PC-3 (cell line): ENCODE measurements at regions not wholly inside any gene's neighbourhood (a gene's known extent, or its start where the extent isn't known, plus 50 kb on each side); places are given as distances from the start of the nearest gene placed in this dataset.
"Not testable (repeated sequence)": the region's sequence is repeated elsewhere in the genome, so short reads cannot be mapped to it uniquely, and the experiment has no call there.

Experiments used
- ATAC-seq: fragments of 200-7000 bp; cut with Tn5 transposase; 2 replicates; pipeline ENCODE4 v1.9.1; 2020; ENCODE audit warnings: mild to moderate bottlenecking, moderate library complexity
- BruUV-seq: library from RNA; stranded (reverse); fragments of 400-500 nt; replicated peaks from 2 replicates; lab custom pipeline; 2021; lab: Mats Ljungman, UMichigan
- CTCF ChIA-PET: fragments of 300-600 bp; sonication (Branson Sonifier 250); formaldehyde crosslinking; loops from one replicate; lab custom pipeline; 2022; ENCODE audit warnings: antibody characterized with exemption; lab: Charles Lee
- POLR2A ChIA-PET: fragments of 300-600 bp; sonication (Branson Sonifier 250); formaldehyde crosslinking; loops from one replicate; lab custom pipeline; 2022; ENCODE audit warnings: antibody characterized with exemption; ENCODE audit not compliant: unreplicated experiment; lab: Charles Lee
- DNase-seq: peaks from one replicate; pipeline ENCODE4 v3.0.0-alpha.2; 2015
- H2AFZ ChIP-seq: fragments of 300-600 bp; sonication (generic); 2 replicates; pipeline ENCODE4 v1.6.0; 2016; ENCODE audit warnings: antibody characterized with exemption, low read length
- H3F3A ChIP-seq: fragments of 300-600 bp; sonication (generic); one replicate; pipeline ENCODE4 v1.6.0; 2017; ENCODE audit warnings: antibody characterized with exemption, low read length, control low read depth, mild to moderate bottlenecking; ENCODE audit not compliant: unreplicated experiment
- H3K27ac ChIP-seq: fragments of 300-600 bp; sonication (generic); 2 replicates; pipeline ENCODE4 v1.5.1; 2016; ENCODE audit warnings: mild to moderate bottlenecking, low read length
- H3K27me3 ChIP-seq: fragments of 300-600 bp; sonication (generic); 2 replicates; pipeline ENCODE4 v1.6.1; 2016; ENCODE audit warnings: low read length, mixed read lengths
- H3K36me3 ChIP-seq: fragments of 300-600 bp; sonication (generic); 2 replicates; pipeline ENCODE4 v1.6.1; 2016; ENCODE audit warnings: low read depth, mixed run types, low read length, mixed read lengths
- H3K4me1 ChIP-seq: fragments of 300-600 bp; sonication (generic); 2 replicates; pipeline ENCODE4 v1.5.1; 2016; ENCODE audit warnings: low read length; ENCODE audit not compliant: insufficient read depth
- H3K4me2 ChIP-seq: fragments of 300-600 bp; sonication (generic); 2 replicates; pipeline ENCODE4 v1.6.0; 2016; ENCODE audit warnings: low read length
- H3K4me3 ChIP-seq: fragments of 300-600 bp; sonication (generic); 2 replicates; pipeline ENCODE4 v1.5.1; 2016; ENCODE audit warnings: mild to moderate bottlenecking, low read length, mixed read lengths
- H3K79me2 ChIP-seq: fragments of 300-600 bp; sonication (generic); 2 replicates; pipeline ENCODE4 v1.6.1; 2017; ENCODE audit warnings: low read length, mixed read lengths
- H3K9ac ChIP-seq: fragments of 300-600 bp; sonication (generic); 2 replicates; pipeline ENCODE4 v1.6.0; 2016; ENCODE audit warnings: mild to moderate bottlenecking, low read length
- H3K9me2 ChIP-seq: fragments of 300-600 bp; sonication (generic); replicated peaks from 2 replicates; pipeline ENCODE4 v1.6.1; 2016; ENCODE audit warnings: mixed run types, low read length, mixed read lengths
- H3K9me3 ChIP-seq: fragments of 300-600 bp; sonication (generic); 2 replicates; pipeline ENCODE4 v1.6.1; 2016; ENCODE audit warnings: low read length, mixed read lengths
- H4K20me1 ChIP-seq: fragments of 300-600 bp; sonication (generic); 2 replicates; pipeline ENCODE4 v1.6.1; 2016; ENCODE audit warnings: low read length, mixed read lengths
- EZH2 ChIP-seq: fragments of 300-600 bp; sonication (generic); IDR thresholded peaks from one replicate; pipeline ENCODE4 v1.6.1; 2017; ENCODE audit warnings: antibody characterized with exemption, mild to moderate bottlenecking, low read length; ENCODE audit not compliant: unreplicated experiment
- EZH2phosphoT487 ChIP-seq: fragments of 300-600 bp; sonication (generic); IDR thresholded peaks from 2 replicates; pipeline ENCODE4 v1.6.1; 2018; ENCODE audit warnings: mild to moderate bottlenecking, antibody characterized with exemption, low read length, borderline replicate concordance
- intact Hi-C: fragments of 100-400 bp; cut with micrococcal nuclease; formaldehyde crosslinking; loops from 2 replicates; pipeline ENCODE4 v1.9.0; 2023
- TF ChIP-seq, protein P1 (sequence below): fragments of 300-600 bp; sonication (generic); conservative IDR thresholded peaks from 2 replicates; pipeline ENCODE4 v1.5.1; 2017; ENCODE audit warnings: antibody characterized with exemption, low read depth, mild to moderate bottlenecking, low read length

DNA sequence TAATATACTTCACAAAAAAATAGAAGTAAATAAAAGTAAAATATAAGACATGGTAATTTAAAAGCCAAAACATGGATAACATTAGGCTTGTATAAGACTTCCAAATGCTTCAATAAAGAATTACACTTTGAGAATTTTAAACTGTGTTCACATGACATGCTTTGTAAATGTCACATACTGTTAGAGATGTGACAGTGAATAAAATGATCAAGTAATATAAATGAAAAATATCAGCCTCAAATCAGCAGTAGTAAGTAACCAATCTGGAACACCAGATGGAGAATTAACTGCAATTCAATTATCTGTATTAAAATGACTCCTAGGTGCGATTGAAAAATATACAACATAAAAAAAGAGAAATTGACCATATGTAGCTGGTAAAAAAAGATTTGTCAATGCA lies 1260.8 kb downstream of the BRINP3 start:
- Histone ChIP-seq H3K27me3 (no peaks in the 10 kb centered on the region), H3F3A (no peaks in the 10 kb centered on the region), H3K9me3 (no peaks in the 10 kb centered on the region), H3K27ac (no peak overlapping the region), H3K36me3 (no peaks in the 10 kb centered on the region), H2AFZ (no peak overlapping the region), H3K4me3 (no peak overlapping the region), H4K20me1 (no peaks in the 10 kb centered on the region), H3K4me2 (no peak overlapping the region), H3K9me2 (no peaks in the 10 kb centered on the region), H3K9ac (no peak overlapping the region), H3K79me2 (no peaks in the 10 kb centered on the region), H3K4me1 (no peaks in the 10 kb centered on the region)
- no TSS peak for BruUV-seq
- POLR2A ChIA-PET = no interaction called here
- intact Hi-C loops = no loop called here
- TF ChIP-seq EZH2 (no peak), EZH2phosphoT487 (no peak)
- TF ChIP-seq, protein P1, sequence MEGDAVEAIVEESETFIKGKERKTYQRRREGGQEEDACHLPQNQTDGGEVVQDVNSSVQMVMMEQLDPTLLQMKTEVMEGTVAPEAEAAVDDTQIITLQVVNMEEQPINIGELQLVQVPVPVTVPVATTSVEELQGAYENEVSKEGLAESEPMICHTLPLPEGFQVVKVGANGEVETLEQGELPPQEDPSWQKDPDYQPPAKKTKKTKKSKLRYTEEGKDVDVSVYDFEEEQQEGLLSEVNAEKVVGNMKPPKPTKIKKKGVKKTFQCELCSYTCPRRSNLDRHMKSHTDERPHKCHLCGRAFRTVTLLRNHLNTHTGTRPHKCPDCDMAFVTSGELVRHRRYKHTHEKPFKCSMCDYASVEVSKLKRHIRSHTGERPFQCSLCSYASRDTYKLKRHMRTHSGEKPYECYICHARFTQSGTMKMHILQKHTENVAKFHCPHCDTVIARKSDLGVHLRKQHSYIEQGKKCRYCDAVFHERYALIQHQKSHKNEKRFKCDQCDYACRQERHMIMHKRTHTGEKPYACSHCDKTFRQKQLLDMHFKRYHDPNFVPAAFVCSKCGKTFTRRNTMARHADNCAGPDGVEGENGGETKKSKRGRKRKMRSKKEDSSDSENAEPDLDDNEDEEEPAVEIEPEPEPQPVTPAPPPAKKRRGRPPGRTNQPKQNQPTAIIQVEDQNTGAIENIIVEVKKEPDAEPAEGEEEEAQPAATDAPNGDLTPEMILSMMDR = no peak
- ATAC-seq = no peak
- CTCF ChIA-PET = no interaction called here
- no peak for DNase-seq

DNA sequence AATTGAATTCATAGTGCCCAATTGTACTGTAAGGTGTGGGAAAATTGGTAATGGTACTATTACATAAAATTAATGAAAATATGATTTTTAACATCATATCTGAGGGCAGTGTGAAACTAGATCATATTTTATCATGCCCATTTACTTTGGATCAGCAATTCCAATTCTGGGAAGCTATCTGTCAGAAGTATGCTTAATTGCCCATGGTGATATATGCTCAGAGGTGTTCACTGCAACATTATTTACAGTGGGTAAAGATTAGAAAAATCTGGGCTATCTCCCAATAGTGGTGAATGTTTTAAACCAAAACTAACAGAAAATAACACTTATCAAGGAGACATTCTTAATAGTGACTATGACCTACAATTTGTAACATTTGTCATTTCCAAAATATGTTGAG lies 1260.0 kb downstream of the BRINP3 start:
- H3K27me3 ChIP-seq = no peaks in the 10 kb centered on the region
- no peak overlapping the region for H3K27ac ChIP-seq
- CTCF ChIA-PET = no interaction called here
- H4K20me1 ChIP-seq = no peaks in the 10 kb centered on the region
- H3K79me2 ChIP-seq = no peaks in the 10 kb centered on the region
- DNase-seq (no peak), ATAC-seq (no peak)
- no peak overlapping the region for H3K9ac ChIP-seq
- H3K4me3 ChIP-seq = no peak overlapping the region
- intact Hi-C loops = no loop called here
- no peaks in the 10 kb centered on the region for H3K9me3 ChIP-seq
- H2AFZ ChIP-seq = no peak overlapping the region
- POLR2A ChIA-PET = no interaction called here
- H3K9me2 ChIP-seq = no peaks in the 10 kb centered on the region
- H3K4me1 ChIP-seq = no peaks in the 10 kb centered on the region
- BruUV-seq = no TSS peak
- no peak for TF ChIP-seq EZH2
- TF ChIP-seq, protein P1 = no peak
- H3F3A ChIP-seq = no peaks in the 10 kb centered on the region
- no peak overlapping the region for H3K4me2 ChIP-seq
- no peaks in the 10 kb centered on the region for H3K36me3 ChIP-seq

DNA sequence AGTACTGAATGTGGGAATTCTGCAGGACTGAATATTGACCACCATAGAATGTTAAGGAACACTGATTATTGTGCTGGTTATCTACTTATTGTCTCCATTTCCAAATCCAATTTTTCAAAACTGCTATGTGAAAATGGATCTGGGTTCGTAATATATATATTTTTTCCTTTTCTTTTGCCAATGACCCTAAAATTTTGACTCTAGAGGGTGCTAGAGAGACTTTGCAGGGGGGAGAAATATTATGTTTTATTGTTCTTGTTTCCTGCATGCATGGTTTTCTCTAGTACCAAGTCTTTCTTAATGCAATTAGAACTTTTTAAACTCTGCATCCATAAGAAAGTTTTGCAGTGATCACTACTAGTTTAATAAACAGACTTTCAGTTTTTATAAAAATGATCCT lies 1256.9 kb downstream of the BRINP3 start:
- H3K4me1 ChIP-seq = no peaks in the 10 kb centered on the region
- no peaks in the 10 kb centered on the region for H4K20me1 ChIP-seq
- H3K36me3 ChIP-seq = no peaks in the 10 kb centered on the region
- no TSS peak for BruUV-seq
- ChIA-PET CTCF (interaction anchor here (0.7 kb wide), 1 partner anchor 508 kb away, joined by 3 read pairs; no protein-coding TSS in a partner anchor), POLR2A (no interaction called here)
- DNase-seq (peak; percentile 31), ATAC-seq (no peak)
- H3K79me2 ChIP-seq = no peaks in the 10 kb centered on the region
- H3K4me3 ChIP-seq = no peak overlapping the region
- H3K27me3 ChIP-seq = no peaks in the 10 kb centered on the region
- no peak overlapping the region for H2AFZ ChIP-seq
- no peak overlapping the region for H3K4me2 ChIP-seq
- H3K9me3 ChIP-seq = no peaks in the 10 kb centered on the region
- H3K9me2 ChIP-seq = no peaks in the 10 kb centered on the region
- no peak overlapping the region for H3K27ac ChIP-seq
- TF ChIP-seq, protein P1 = peak; percentile 59
- no peak for TF ChIP-seq EZH2
- H3K9ac ChIP-seq = no peak overlapping the region
- H3F3A ChIP-seq = no peaks in the 10 kb centered on the region
- intact Hi-C loops = no loop called here

DNA sequence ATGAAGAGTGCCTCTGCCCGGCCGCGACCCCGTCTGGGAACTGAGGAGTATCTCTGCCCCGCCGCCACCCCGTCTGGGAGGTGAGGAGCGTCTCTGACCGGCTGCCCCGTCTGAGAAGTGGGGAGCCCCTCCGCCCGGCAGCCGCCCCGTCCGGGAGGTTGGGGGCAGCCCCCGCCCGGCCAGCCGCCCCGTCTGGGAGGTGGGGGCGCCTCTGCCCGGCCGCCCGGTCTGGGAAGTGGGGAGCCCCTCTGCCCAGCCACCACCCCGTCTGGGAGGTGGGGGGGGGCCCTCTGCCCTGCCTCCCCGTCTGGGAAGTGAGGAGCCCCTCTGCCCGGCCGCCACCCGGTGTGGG lies 1251.9 kb downstream of the BRINP3 start:
- H3F3A ChIP-seq, H4K20me1 ChIP-seq, intact Hi-C loops, H3K27ac ChIP-seq, DNase-seq, H3K9me3 ChIP-seq, H2AFZ ChIP-seq, H3K79me2 ChIP-seq, H3K27me3 ChIP-seq, H3K4me2 ChIP-seq, CTCF ChIA-PET, H3K9ac ChIP-seq, H3K9me2 ChIP-seq, ATAC-seq, H3K4me1 ChIP-seq, BruUV-seq, POLR2A ChIA-PET, H3K4me3 ChIP-seq, H3K36me3 ChIP-seq: not testable (repeated sequence)
